GM13977 (cell line): ENCODE measurements at regions not wholly inside any gene's neighbourhood (a gene's known extent, or its start where the extent isn't known, plus 50 kb on each side); places are given as distances from the start of the nearest gene placed in this dataset.

Experiments used
- DNase-seq: peaks from one replicate; pipeline ENCODE4 v3.0.0; 2012; ENCODE audit warnings: low spot score
- CTCF ChIP-seq: IDR thresholded peaks from 2 replicates; pipeline ENCODE4 v1.5.1; 2012; ENCODE audit warnings: mild to moderate bottlenecking, control low read depth; ENCODE audit not compliant: insufficient read depth; ENCODE audit errors: extremely low read depth, missing control alignments
- in situ Hi-C: fragments of 300-500 bp; cut with MboI; formaldehyde crosslinking; loops from one replicate; pipeline ENCODE4 v1.12.0; 2022; ENCODE audit warnings: low sequenced_read_pairs, low pct_unique_long_range_greater_than_20kb, mixed read lengths, inconsistent platforms; ENCODE audit not compliant: unreplicated experiment

- TF ChIP-seq CTCF, result no peak
- no peak for DNase-seq
- in situ Hi-C loops, result no loop called here
Measured at GRCh38 chr4:106615961-106616360, 247.4 kb upstream of the GIMD1 start.

GRCh38 chr4:106615410-106615945 lies 246.9 kb upstream of the GIMD1 start:
- no peak for TF ChIP-seq CTCF
- in situ Hi-C loops, result no loop called here
- DNase-seq, result no peak

GRCh38 chr4:106614441-106614840 lies 245.9 kb upstream of the GIMD1 start:
- TF ChIP-seq CTCF, result no peak
- no peak for DNase-seq
- in situ Hi-C loops, result no loop called here

GRCh38 chr4:106609917-106610316 lies 241.3 kb upstream of the GIMD1 start:
- TF ChIP-seq CTCF, result no peak
- DNase-seq, result no peak
- in situ Hi-C loops, result no loop called here

GRCh38 chr4:106607558-106607957 lies 239.0 kb upstream of the GIMD1 start:
- in situ Hi-C loops, result no loop called here
- TF ChIP-seq CTCF, result no peak
- no peak for DNase-seq

- DNase-seq, result no peak
- TF ChIP-seq CTCF, result no peak
- in situ Hi-C loops, result no loop called here
Measured at GRCh38 chr4:106604319-106605051, 235.9 kb upstream of the GIMD1 start.
